ENCODE measurements at regions not wholly inside any gene's neighbourhood (a gene's known extent, or its start where the extent isn't known, plus 50 kb on each side); places are given as distances from the start of the nearest gene placed in this dataset.
A peak's percentile ranks its signal among the peaks of the same experiment; 100 is the strongest.

- Histone ChIP-seq H3K9me3 (no peaks in the 10 kb centered on the region), H3K4me2 (no peak overlapping the region), H3K4me1 (peaks cover 10% of the 10 kb centered on the region; the same call in 1 of the 3 replicates), H3K27ac (peak overlapping the region in 1 of 2 experiments; percentile 13; a peak in 3 of 6 replicates), H3K4me3 (no peak overlapping the region)
- TF ChIP-seq MAZ (IDR thresholded peaks at IDR 0.05; ENCODE audit: borderline replicate concordance, low read depth, low read length) (no peak), RCOR1 (IDR thresholded peaks at IDR 0.05; ENCODE audit: low read depth, low read length) (no peak), CHD4 (IDR thresholded peaks at IDR 0.05; ENCODE audit: borderline replicate concordance) (no peak)
- DNase-seq (ENCODE audit: low read depth in 1 of 2, low spot score in 1 of 2) (no peak), FAIRE-seq (no peak), ATAC-seq (peak; percentile 55 to 73; a peak in 5 of 6 replicates)
- 47% methylated on average over 11 of the region's 11 CpGs for WGBS (ENCODE audit: missing lambda C conversion rate)
- CTCF ChIA-PET, result interaction anchor here (1.3 to 1.7 kb wide), 2 partner anchors 14 to 20 kb away, joined by 3 to 11 read pairs; no protein-coding TSS in a partner anchor
- POLR2A ChIA-PET, result no interaction called here
Observed at GRCh38 chr13:30845297-30846214, 60.5 kb upstream of the MEDAG start.

- H3K27ac ChIP-seq, result peak overlapping the region in 1 of 2 experiments; percentile 13; a peak in 2 of 6 replicates
- CTCF ChIA-PET, result interaction anchor here (1.3 to 1.7 kb wide), 2 partner anchors 15 to 19 kb away, joined by 3 to 11 read pairs; no protein-coding TSS in a partner anchor
Observed at GRCh38 chr13:30846311-30846710, 59.8 kb upstream of the MEDAG start.

More at GRCh38 chr13:30846311-30846710, 59.8 kb upstream of the MEDAG start:
- Histone ChIP-seq H3K4me1 (peaks cover 10% of the 10 kb centered on the region; the same call in 1 of the 3 replicates), H3K4me2 (no peak overlapping the region), H3K9me3 (no peaks in the 10 kb centered on the region), H3K4me3 (no peak overlapping the region)
- FAIRE-seq (no peak), ATAC-seq (no peak), DNase-seq (ENCODE audit: low read depth in 1 of 2, low spot score in 1 of 2) (no peak)
- TF ChIP-seq RCOR1 (IDR thresholded peaks at IDR 0.05; ENCODE audit: low read depth, low read length) (no peak), HOXA7 (CRISPR knock-in tag; IDR thresholded peaks at IDR 0.05) (no peak), REST (IDR thresholded peaks at IDR 0.05) (no peak), KDM5A (IDR thresholded peaks at IDR 0.05) (no peak), RAD21 (conservative IDR thresholded peaks at IDR 0.05 in 1 of 2, IDR thresholded peaks at IDR 0.05 in 1 of 2) (no peak), EHF (CRISPR knock-in tag; IDR thresholded peaks at IDR 0.05) (no peak), ZSCAN20 (CRISPR knock-in tag; IDR thresholded peaks at IDR 0.05) (no peak), HDAC2 (IDR thresholded peaks at IDR 0.05) (no peak), ZNF302 (CRISPR knock-in tag; IDR thresholded peaks at IDR 0.05) (no peak), JUNB (IDR thresholded peaks at IDR 0.05) (no peak), NR3C1 (IDR thresholded peaks at IDR 0.05) (no peak), PBX3 (IDR thresholded peaks at IDR 0.05) (no peak), FOXS1 (CRISPR knock-in tag; IDR thresholded peaks at IDR 0.05) (no peak), CHD4 (IDR thresholded peaks at IDR 0.05; ENCODE audit: borderline replicate concordance) (no peak), FOSB (CRISPR knock-in tag; IDR thresholded peaks at IDR 0.05) (no peak)
- POLR2A ChIA-PET, result no interaction called here
- 60% methylated on average over 2 of the region's 2 CpGs for WGBS (ENCODE audit: missing lambda C conversion rate)

Data from A549 (cell line).